Neuronal stem cell (in vitro differentiated cells): ENCODE measurements at regions not wholly inside any gene's neighbourhood (a gene's known extent, or its start where the extent isn't known, plus 50 kb on each side); places are given as distances from the start of the nearest gene placed in this dataset.

Experiments
- DNase-seq: peaks from one replicate; pipeline ENCODE4 v3.0.0-alpha.2; 2013; ENCODE audit warnings: low spot score
- H2AFZ ChIP-seq: one replicate; pipeline ENCODE4 v1.6.1; 2013; ENCODE audit warnings: mild to moderate bottlenecking, low read length, inconsistent platforms
- H2AK5ac ChIP-seq: 2 replicates; pipeline ENCODE4 v1.6.1; 2013; ENCODE audit warnings: low read depth, mild to moderate bottlenecking, inconsistent platforms, low read length, moderate library complexity, mixed read lengths
- H2BK120ac ChIP-seq: 2 replicates; pipeline ENCODE4 v1.6.1; 2013; ENCODE audit warnings: low read depth, mild to moderate bottlenecking, inconsistent platforms, low read length, moderate library complexity, mixed read lengths
- H2BK12ac ChIP-seq: one replicate; pipeline ENCODE4 v1.6.1; 2013; ENCODE audit warnings: low read length, inconsistent platforms
- H2BK15ac ChIP-seq: 2 replicates; pipeline ENCODE4 v1.6.1; 2013; ENCODE audit warnings: mild to moderate bottlenecking, low read length, inconsistent platforms, mixed read lengths
- H2BK5ac ChIP-seq: one replicate; pipeline ENCODE4 v1.6.1; 2013; ENCODE audit warnings: inconsistent platforms, mild to moderate bottlenecking, low read length, moderate library complexity
- H3K14ac ChIP-seq: one replicate; pipeline ENCODE4 v1.6.1; 2013; ENCODE audit warnings: low read length, inconsistent platforms
- H3K18ac ChIP-seq: 2 replicates; pipeline ENCODE4 v1.6.1; 2013; ENCODE audit warnings: low read length, inconsistent platforms
- H3K23ac ChIP-seq: 2 replicates; pipeline ENCODE4 v1.6.1; 2013; ENCODE audit warnings: low read depth, mild to moderate bottlenecking, mixed read lengths, low read length, inconsistent platforms; ENCODE audit not compliant: poor library complexity
- H3K27ac ChIP-seq: replicated peaks from 3 replicates; pipeline ENCODE4 v1.5.1; 2013; ENCODE audit warnings: low read length, inconsistent platforms
- H3K27me3 ChIP-seq, 3 experiments: 2 replicates each; pipeline ENCODE4 v1.6.1; 2013; ENCODE audit warnings: low read length in 3 of 3, mild to moderate bottlenecking in 2 of 3, inconsistent platforms in 1 of 3, low read depth in 1 of 3, mixed read lengths in 1 of 3, moderate library complexity in 1 of 3; ENCODE audit not compliant: control insufficient read depth in 3 of 3, insufficient read depth in 3 of 3
- H3K36me3 ChIP-seq, 2 donors: replicated peaks in 1 of 2; 2 replicates each; pipeline ENCODE4 v1.6.1; 2013; ENCODE audit warnings: low read length in 2 of 2; ENCODE audit not compliant: control insufficient read depth in 2 of 2, insufficient read depth in 2 of 2
- H3K4ac ChIP-seq: 2 replicates; pipeline ENCODE4 v1.6.1; 2013; ENCODE audit warnings: inconsistent platforms, mild to moderate bottlenecking, low read length, moderate library complexity
- H3K4me1 ChIP-seq, 2 donors: 1 replicate in 1 of 2; 2 replicates in 1 of 2; pipeline ENCODE4 v1.6.1; 2013; ENCODE audit warnings: low read length in 2 of 2, low read depth in 1 of 2; ENCODE audit not compliant: control insufficient read depth in 2 of 2, insufficient read depth in 1 of 2
- H3K4me2 ChIP-seq: one replicate; pipeline ENCODE4 v1.6.1; 2013; ENCODE audit warnings: mild to moderate bottlenecking, low read length, inconsistent platforms; ENCODE audit not compliant: insufficient read depth, poor library complexity, severe bottlenecking
- H3K4me3 ChIP-seq, 2 donors: 2 replicates each; pipeline ENCODE4 v1.5.1; 2013; ENCODE audit warnings: low read length in 2 of 2, mild to moderate bottlenecking in 2 of 2, inconsistent platforms in 1 of 2, moderate library complexity in 1 of 2
- H3K79me1 ChIP-seq: one replicate; pipeline ENCODE4 v1.6.1; 2013; ENCODE audit warnings: low read depth, mild to moderate bottlenecking, inconsistent platforms, low read length, moderate library complexity
- H3K9ac ChIP-seq: one replicate; pipeline ENCODE4 v1.6.1; 2013; ENCODE audit warnings: mild to moderate bottlenecking, low read depth, low read length, inconsistent platforms; ENCODE audit not compliant: poor library complexity
- H3K9me3 ChIP-seq, 2 donors: replicated peaks in 1 of 2; 2 replicates each; pipeline versions ENCODE3 to v1.6.1; 2013; ENCODE audit warnings: low read length in 2 of 2, mild to moderate bottlenecking in 2 of 2, inconsistent platforms in 1 of 2, low read depth in 1 of 2, mixed read lengths in 1 of 2, moderate library complexity in 1 of 2; ENCODE audit not compliant: control insufficient read depth in 2 of 2, insufficient read depth in 1 of 2
- H4K8ac ChIP-seq: one replicate; pipeline ENCODE4 v1.6.1; 2013; ENCODE audit warnings: low read depth, mild to moderate bottlenecking, inconsistent platforms, low read length, moderate library complexity
- H4K91ac ChIP-seq: one replicate; pipeline ENCODE4 v1.6.1; 2013; ENCODE audit warnings: low read length, low read depth, mild to moderate bottlenecking, inconsistent platforms; ENCODE audit not compliant: poor library complexity
- WGBS, 2 donors: extraction: QIAGEN DNeasy Blood & Tissue Kit; methylation state at CpG; one replicate each; pipeline ENCODE4 v1.1.7; 2013; ENCODE audit warnings: missing lambda C conversion rate in 2 of 2, mixed read lengths in 1 of 2; ENCODE audit not compliant: insufficient read length in 2 of 2, insufficient replicate concordance in 1 of 2; ENCODE audit errors: extremely low coverage in 2 of 2; 5-methylcytosine and 5-hydroxymethylcytosine counted together

- H2AK5ac ChIP-seq = no peak overlapping the region
- H2BK5ac ChIP-seq = no peak overlapping the region
- no peak overlapping the region for H4K8ac ChIP-seq
- H2BK12ac ChIP-seq = no peak overlapping the region
- peak; percentile 53 for DNase-seq
- H3K18ac ChIP-seq = no peak overlapping the region
- no peak overlapping the region for H3K4ac ChIP-seq
- no peaks in the 10 kb centered on the region for H3K36me3 ChIP-seq
- H2BK15ac ChIP-seq = no peak overlapping the region
- peaks cover 4 to 5% of the 10 kb centered on the region in 2 donors for H3K4me1 ChIP-seq
- no CpG with 5 or more reads among the region's 6 CpGs for WGBS, 2 donors
- no peak overlapping the region for H3K23ac ChIP-seq
- no peak overlapping the region for H3K4me3 ChIP-seq
- peak overlapping the region; percentile 38 for H2AFZ ChIP-seq
- no peak overlapping the region for H3K4me2 ChIP-seq
- H3K79me1 ChIP-seq = no peaks in the 10 kb centered on the region
- no peak overlapping the region for H4K91ac ChIP-seq
- no peak overlapping the region for H3K14ac ChIP-seq
- H3K27me3 ChIP-seq = no peaks in the 10 kb centered on the region
- no peak overlapping the region for H3K9ac ChIP-seq
- peaks cover 0 to 8% of the 10 kb centered on the region in 2 donors for H3K9me3 ChIP-seq
- no peak overlapping the region for H2BK120ac ChIP-seq
- peak overlapping the region; percentile 3 for H3K27ac ChIP-seq
Measured at GRCh38 chr18:55781481-55781957, 193.5 kb upstream of the TCF4 start.

GRCh38 chr18:55780586-55781071 is 192.6 kb upstream of the TCF4 start:
- Histone ChIP-seq H3K4me2 (peak overlapping the region; percentile 99), H2BK120ac (no peak overlapping the region), H4K8ac (no peak overlapping the region), H3K4me3 (peak overlapping the region in 1 of 2 donors; percentile 79), H3K36me3 (no peaks in the 10 kb centered on the region), H3K23ac (no peak overlapping the region), H3K27ac (no peak overlapping the region), H3K4me1 (peaks cover 4 to 5% of the 10 kb centered on the region in 2 donors), H3K18ac (peak overlapping the region; percentile 99), H2BK12ac (no peak overlapping the region), H3K27me3 (no peaks in the 10 kb centered on the region), H3K4ac (no peak overlapping the region), H2BK5ac (no peak overlapping the region), H2AK5ac (no peak overlapping the region), H3K9me3 (peaks cover 0 to 8% of the 10 kb centered on the region in 2 donors), H3K79me1 (no peaks in the 10 kb centered on the region), H2AFZ (no peak overlapping the region), H2BK15ac (no peak overlapping the region), H3K14ac (no peak overlapping the region), H4K91ac (no peak overlapping the region), H3K9ac (no peak overlapping the region)
- DNase-seq = no peak
- no CpG with 5 or more reads among the region's 9 CpGs for WGBS, 2 donors

- no peaks in the 10 kb centered on the region for H3K79me1 ChIP-seq
- DNase-seq = peak; percentile 42
- peak overlapping the region; percentile 81 for H4K91ac ChIP-seq
- peak overlapping the region; percentile 20 to 79 for H3K4me3 ChIP-seq
- no peaks in the 10 kb centered on the region for H3K36me3 ChIP-seq
- no peaks in the 10 kb centered on the region for H3K27me3 ChIP-seq
- H3K9me3 ChIP-seq = peaks cover 0 to 8% of the 10 kb centered on the region in 2 donors
- H2BK120ac ChIP-seq = peak overlapping the region; percentile 51
- H3K4me2 ChIP-seq = peak overlapping the region; percentile 99
- H3K4ac ChIP-seq = peak overlapping the region; percentile 43
- H3K9ac ChIP-seq = peak overlapping the region; percentile 92
- WGBS, 2 donors = no CpG with 5 or more reads among the region's 88 CpGs
- peak overlapping the region; percentile 79 for H2BK12ac ChIP-seq
- H2BK5ac ChIP-seq = no peak overlapping the region
- H2AFZ ChIP-seq = peak overlapping the region; percentile 76
- peaks cover 4 to 5% of the 10 kb centered on the region in 2 donors for H3K4me1 ChIP-seq
- peak overlapping the region; percentile 69 for H3K23ac ChIP-seq
- peak overlapping the region; percentile 91 for H2BK15ac ChIP-seq
- H2AK5ac ChIP-seq = peak overlapping the region; percentile 57
- H4K8ac ChIP-seq = no peak overlapping the region
- peak overlapping the region; percentile 99 for H3K18ac ChIP-seq
- no peak overlapping the region for H3K27ac ChIP-seq
- H3K14ac ChIP-seq = peak overlapping the region; percentile 91
Measured at GRCh38 chr18:55779691-55780585, 191.9 kb upstream of the TCF4 start.
